ENCODE measurements at regions not wholly inside any gene's neighbourhood (a gene's known extent, or its start where the extent isn't known, plus 50 kb on each side); places are given as distances from the start of the nearest gene placed in this dataset.

- TF ChIP-seq CTCF (IDR thresholded peaks at IDR 0.05; ENCODE audit: insufficient read depth, low read length) = no peak
- TF ChIP-seq GABPA (IDR thresholded peaks at IDR 0.05; ENCODE audit: low read depth) = no peak
- no peak for TF ChIP-seq POLR2AphosphoS5 (IDR thresholded peaks at IDR 0.05; ENCODE audit: low read depth)
- no peak for TF ChIP-seq SPI1 (IDR thresholded peaks at IDR 0.05; ENCODE audit: borderline replicate concordance, low read depth)
- TF ChIP-seq REST (IDR thresholded peaks at IDR 0.05; ENCODE audit: insufficient replicate concordance, low read depth) = no peak
- no peak overlapping the region for H3K27ac ChIP-seq (replicated peaks)
- DNase-seq (ENCODE audit: low read depth in 1 of 2, low spot score in 1 of 2) = no peak
- H3K27me3 ChIP-seq (ENCODE audit: insufficient read depth, poor library complexity, severe bottlenecking) = no peaks in the 10 kb centered on the region
- H3K4me3 ChIP-seq (replicated peaks; ENCODE audit: insufficient read depth, low read length) = no peak overlapping the region
Measured at GRCh38 chr1:106659490-106660244, 396.8 kb upstream of the PRMT6 start.

- Histone ChIP-seq H3K27ac (replicated peaks) (no peak overlapping the region), H3K4me3 (replicated peaks; ENCODE audit: insufficient read depth, low read length) (no peak overlapping the region), H3K27me3 (ENCODE audit: insufficient read depth, poor library complexity, severe bottlenecking) (no peaks in the 10 kb centered on the region)
- no peak for TF ChIP-seq REST (IDR thresholded peaks at IDR 0.05; ENCODE audit: insufficient replicate concordance, low read depth)
- TF ChIP-seq POLR2AphosphoS5 (IDR thresholded peaks at IDR 0.05; ENCODE audit: low read depth) = no peak
- no peak for TF ChIP-seq SPI1 (IDR thresholded peaks at IDR 0.05; ENCODE audit: borderline replicate concordance, low read depth)
- no peak for TF ChIP-seq GABPA (IDR thresholded peaks at IDR 0.05; ENCODE audit: low read depth)
- TF ChIP-seq CTCF (IDR thresholded peaks at IDR 0.05; ENCODE audit: insufficient read depth, low read length) = no peak
- DNase-seq (ENCODE audit: low read depth in 1 of 2, low spot score in 1 of 2) = no peak
Measured at GRCh38 chr1:106675558-106675957, 380.9 kb upstream of the PRMT6 start.

GRCh38 chr1:106676021-106676420 lies 380.5 kb upstream of the PRMT6 start:
- H3K27me3 ChIP-seq (ENCODE audit: insufficient read depth, poor library complexity, severe bottlenecking) = no peaks in the 10 kb centered on the region
- no peak overlapping the region for H3K4me3 ChIP-seq (replicated peaks; ENCODE audit: insufficient read depth, low read length)
- H3K27ac ChIP-seq (replicated peaks) = no peak overlapping the region
- no peak for DNase-seq (ENCODE audit: low read depth in 1 of 2, low spot score in 1 of 2)
- TF ChIP-seq CTCF (IDR thresholded peaks at IDR 0.05; ENCODE audit: insufficient read depth, low read length) (no peak), SPI1 (IDR thresholded peaks at IDR 0.05; ENCODE audit: borderline replicate concordance, low read depth) (no peak), POLR2AphosphoS5 (IDR thresholded peaks at IDR 0.05; ENCODE audit: low read depth) (no peak), GABPA (IDR thresholded peaks at IDR 0.05; ENCODE audit: low read depth) (no peak), REST (IDR thresholded peaks at IDR 0.05; ENCODE audit: insufficient replicate concordance, low read depth) (no peak)
